ENCODE measurements at regions not wholly inside any gene's neighbourhood (a gene's known extent, or its start where the extent isn't known, plus 50 kb on each side); places are given as distances from the start of the nearest gene placed in this dataset.

GRCh38 chr1:175894581-175894980 is 151.2 kb upstream of the TNR start:
- no peak for DNase-seq (ENCODE audit: low read depth)

GRCh38 chr1:175893192-175893591 is 149.8 kb upstream of the TNR start:
- DNase-seq (ENCODE audit: low read depth), result no peak

GRCh38 chr1:175892686-175893085 is 149.3 kb upstream of the TNR start:
- no peak for DNase-seq (ENCODE audit: low read depth)

GRCh38 chr1:175891783-175892309 is 148.5 kb upstream of the TNR start:
- no peak for DNase-seq (ENCODE audit: low read depth)

DNA sequence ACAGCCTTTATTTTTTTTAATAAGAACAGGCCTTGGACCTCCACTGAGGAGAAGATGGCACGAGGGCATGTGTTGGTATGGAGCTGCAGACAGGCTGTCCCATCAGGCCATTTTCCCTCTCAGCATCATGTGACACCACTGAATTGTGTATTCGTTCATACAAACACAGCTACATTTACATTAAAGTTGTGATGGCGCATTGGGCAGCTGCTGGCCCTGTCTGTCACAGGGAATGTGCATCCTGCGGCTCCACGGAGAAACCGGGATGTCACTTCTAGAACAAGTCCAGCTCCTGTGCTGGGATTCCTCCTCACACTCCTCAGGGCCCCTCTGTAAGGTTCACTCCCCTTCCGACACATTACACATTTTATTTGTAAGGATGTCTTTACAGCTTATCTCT is 147.6 kb upstream of the TNR start:
- DNase-seq (ENCODE audit: low read depth), result no peak

GRCh38 chr1:175889848-175890247 is 146.5 kb upstream of the TNR start:
- no peak for DNase-seq (ENCODE audit: low read depth)

GRCh38 chr1:175888996-175889395 is 145.6 kb upstream of the TNR start:
- no peak for DNase-seq (ENCODE audit: low read depth)

- DNase-seq (ENCODE audit: low read depth), result no peak
Observed at GRCh38 chr1:175887981-175888428, 144.6 kb upstream of the TNR start.

DNA sequence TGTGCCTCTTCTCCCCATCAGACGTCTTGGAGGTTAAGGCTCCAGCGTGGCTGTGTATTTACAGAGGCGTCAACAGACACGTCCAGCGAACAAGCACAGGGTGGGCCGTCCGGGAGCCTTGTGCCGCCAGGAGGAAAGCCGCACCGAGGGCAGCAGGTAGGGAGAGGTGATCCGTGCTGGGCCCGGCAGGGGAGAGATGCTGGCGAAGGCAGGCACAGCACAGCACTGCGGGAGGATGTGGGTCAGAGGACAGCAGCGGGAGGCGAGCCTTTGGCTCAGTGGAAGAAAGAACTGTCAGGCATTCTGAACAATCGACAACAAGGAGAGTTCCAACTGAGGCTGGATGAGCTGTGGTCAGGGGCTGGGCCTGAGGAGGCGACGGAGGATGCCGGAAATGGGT is 144.1 kb upstream of the TNR start:
- DNase-seq (ENCODE audit: low read depth), result no peak

DNA sequence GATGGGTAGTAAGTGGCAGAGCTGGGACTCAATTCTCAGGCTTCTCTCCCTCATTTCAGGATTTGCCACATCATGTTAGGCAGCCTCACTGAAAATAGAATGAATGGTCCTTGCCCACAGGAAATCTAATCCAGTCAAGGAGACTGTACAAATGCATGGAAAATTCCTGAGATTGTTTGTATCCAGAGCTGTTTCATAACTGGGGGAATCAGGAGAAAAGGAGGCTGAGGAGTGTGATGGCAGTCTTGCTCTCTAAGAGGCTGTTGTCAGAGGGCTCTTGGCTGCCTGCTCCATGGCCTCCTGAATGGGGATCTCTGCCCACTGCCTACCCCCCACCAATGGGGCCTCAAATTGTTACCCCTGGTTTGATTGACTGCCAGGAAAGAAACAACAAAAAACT is 141.9 kb upstream of the TNR start:
- no peak for DNase-seq (ENCODE audit: low read depth)

- no peak for DNase-seq (ENCODE audit: low read depth)
Observed at GRCh38 chr1:175884369-175884768, 141.0 kb upstream of the TNR start.

DNA sequence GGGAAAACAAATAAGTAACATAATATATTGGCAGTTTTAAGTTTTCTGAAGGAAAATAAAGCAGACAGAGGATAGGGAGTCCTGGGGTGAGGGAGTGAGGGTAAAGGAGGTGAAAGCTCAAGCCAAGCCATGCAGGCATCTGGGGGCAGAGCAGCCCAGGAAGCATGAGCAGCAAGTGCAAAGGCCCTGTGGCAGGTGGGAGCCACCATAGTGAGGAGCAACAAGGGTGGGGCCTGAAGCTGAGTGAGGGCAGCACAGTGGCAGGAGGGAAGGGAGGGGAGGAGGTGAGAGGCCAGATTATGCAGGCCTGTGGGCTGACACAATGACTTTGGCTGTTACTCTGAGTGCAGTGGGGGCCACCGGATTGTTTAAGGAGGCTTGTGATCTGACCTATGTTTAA is 138.8 kb upstream of the TNR start:
- DNase-seq (ENCODE audit: low read depth), result no peak

- DNase-seq (ENCODE audit: low read depth), result no peak
Observed at GRCh38 chr1:175881246-175881976, 138.0 kb upstream of the TNR start.

DNA sequence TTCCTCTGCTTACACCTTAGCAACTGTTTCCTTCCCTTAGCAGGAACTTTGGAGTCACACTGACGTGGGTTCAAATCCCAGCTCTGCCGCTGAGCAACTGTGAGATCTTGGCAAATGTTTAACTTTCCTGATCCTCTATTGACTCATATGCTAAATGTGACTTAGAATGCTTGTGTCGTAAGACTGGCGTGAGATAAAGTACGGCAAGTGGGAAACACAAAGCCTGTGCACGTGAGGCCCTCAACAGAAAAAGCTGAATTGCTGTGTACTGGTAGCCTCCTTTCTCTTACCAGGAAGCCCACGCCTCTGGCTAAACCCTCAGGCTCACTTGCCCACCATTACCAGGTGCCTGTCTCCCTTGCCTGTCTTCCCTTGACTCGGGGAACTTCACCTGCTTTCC is 135.4 kb upstream of the TNR start:
- DNase-seq (ENCODE audit: low read depth), result no peak

DNA sequence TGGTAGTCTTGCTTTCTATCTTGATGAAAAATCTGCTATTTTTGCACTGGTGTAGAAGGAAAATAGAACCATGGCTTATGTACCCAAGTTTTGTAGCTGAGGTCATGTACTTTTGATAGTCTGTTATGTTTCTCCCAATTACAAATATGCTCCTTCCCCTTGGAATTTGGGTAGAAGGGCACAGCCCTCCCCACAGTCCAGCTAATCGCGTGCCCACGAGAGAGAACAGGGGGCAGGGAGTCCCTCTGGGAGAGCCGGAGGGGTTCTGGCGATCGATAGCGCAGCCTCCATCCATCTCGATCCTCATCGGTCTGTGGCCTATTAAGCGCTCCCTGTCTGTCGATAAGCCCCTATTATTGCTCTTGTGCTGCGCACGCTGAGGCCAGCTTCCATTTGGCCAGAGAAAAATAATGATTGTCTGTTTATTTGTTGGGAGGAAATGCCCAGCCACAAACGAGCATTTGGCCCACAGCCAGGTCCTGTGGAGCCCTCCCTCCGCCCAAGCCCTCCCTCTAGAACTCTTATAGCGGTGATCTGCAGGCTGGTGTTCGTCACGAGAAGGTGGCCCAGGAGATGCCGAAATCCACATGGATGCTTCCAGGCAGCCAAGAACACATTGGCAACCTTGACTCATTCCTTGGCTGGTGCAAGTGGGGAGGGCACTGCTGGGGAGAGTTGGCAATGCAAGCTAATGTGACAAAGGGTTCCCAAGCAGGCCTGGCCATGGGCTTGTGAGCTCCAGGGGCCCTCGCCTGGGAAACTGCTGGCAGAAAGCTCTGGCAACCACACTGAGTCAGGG is 134.7 kb upstream of the TNR start:
- no peak for DNase-seq (ENCODE audit: low read depth)

DNA sequence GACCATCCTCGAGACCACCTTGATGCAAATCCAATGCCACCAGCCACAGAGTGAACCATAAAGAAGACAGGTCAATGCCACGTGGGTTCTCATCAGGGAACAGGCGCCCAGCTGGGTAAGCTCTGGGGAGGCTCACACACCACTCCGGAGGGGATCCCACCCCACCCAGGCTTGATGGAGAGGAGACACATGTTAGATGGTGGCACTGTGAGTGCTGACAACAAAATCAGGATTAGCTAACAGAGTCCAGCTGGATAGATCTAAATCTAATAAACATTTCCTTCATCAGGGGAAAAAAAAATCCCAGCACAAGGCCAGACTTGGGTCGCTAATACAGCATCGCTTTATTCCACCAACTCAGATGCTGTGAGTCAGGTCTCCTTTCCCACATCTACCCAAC is 132.2 kb upstream of the TNR start:
- no peak for DNase-seq (ENCODE audit: low read depth)

DNA sequence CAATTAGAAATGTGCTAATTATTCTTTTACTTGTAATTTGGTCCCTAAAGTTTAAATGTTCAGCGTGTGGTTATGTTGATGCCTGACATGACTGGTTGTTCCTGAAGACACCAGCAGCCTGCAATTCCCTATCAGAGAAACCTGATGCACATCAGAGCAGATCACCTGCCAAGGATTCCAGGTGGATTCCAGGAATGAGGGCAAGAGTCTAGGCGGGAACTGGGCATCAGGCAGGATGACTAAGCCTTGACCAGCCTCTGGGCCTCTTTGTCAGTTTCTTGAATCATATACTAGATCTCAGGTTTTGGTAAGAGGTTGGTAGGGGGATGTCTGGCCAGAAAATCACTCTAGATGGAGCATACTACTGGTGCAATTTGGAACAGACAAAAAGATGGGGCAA is 130.7 kb upstream of the TNR start:
- DNase-seq (ENCODE audit: low read depth), result no peak

DNA sequence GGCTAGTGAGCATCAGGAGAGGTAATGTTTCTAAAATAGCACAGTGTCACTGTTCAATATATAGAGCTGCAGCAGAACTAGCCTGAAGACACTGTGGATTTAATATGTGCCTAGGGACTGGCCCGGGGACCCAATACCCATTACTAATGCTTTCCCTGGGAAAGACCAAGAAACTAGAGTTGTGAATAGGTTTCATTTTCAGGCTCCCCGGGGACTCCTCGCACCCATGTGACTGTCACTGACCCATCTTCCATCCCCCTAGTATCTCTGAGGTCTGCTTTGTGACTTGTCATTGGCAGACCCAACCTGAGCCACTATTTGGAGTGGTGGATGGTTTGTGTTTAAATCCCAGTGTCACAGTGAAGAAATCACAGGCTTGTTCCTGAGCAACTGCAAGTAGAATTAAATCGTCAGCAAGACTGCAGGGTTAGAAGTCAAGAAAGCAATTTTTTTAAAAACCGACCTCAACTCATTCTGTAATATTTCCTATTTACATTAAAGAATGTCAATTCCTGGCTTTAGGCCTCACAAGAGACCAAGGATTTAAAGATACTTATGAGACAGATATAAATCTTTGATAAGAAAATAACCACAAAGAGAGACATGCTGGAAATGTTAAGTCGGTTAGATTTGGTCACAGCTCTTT is 130.0 kb upstream of the TNR start:
- no peak for DNase-seq (ENCODE audit: low read depth)

GRCh38 chr1:175872588-175872987 is 129.2 kb upstream of the TNR start:
- DNase-seq (ENCODE audit: low read depth), result no peak

GRCh38 chr1:175871647-175872046 is 128.3 kb upstream of the TNR start:
- DNase-seq (ENCODE audit: low read depth), result no peak

- no peak for DNase-seq (ENCODE audit: low read depth)
Observed at GRCh38 chr1:175870217-175870616, 126.8 kb upstream of the TNR start.

DNA sequence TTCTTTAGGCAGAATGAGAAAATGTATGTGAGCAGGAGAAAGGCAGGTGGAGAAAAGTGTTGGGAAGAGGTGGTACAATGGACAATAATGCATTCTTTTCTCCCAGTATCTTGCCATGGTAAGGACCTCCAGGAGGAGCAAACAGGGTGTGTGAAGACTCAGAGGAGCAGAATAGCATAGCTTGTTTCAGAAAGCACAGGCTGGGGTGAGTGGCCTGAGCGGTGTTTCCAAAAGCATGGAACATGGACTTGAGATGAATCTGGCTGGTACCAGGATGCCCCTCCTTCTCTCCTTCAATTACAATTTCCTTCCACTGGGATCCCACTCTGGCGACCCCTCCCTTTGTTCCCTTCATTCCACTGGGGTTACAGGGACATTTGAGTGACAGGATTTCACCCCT is 123.4 kb upstream of the TNR start:
- no peak for DNase-seq (ENCODE audit: low read depth)

All from activated T-cell treated with anti-CD3 and anti-CD28 coated beads for 48 hours (primary cell).